Putamen (tissue), 1 donor: ENCODE measurements at regions not wholly inside any gene's neighbourhood (a gene's known extent, or its start where the extent isn't known, plus 50 kb on each side); places are given as distances from the start of the nearest gene placed in this dataset.
"Not testable (repeated sequence)": the region's sequence is repeated elsewhere in the genome, so short reads cannot be mapped to it uniquely, and the experiment has no call there.

ENCODE experiments used
- DNase-seq: peaks from one replicate; pipeline ENCODE4 v3.0.0-alpha.2; 2016; ENCODE audit warnings: low spot score

DNA sequence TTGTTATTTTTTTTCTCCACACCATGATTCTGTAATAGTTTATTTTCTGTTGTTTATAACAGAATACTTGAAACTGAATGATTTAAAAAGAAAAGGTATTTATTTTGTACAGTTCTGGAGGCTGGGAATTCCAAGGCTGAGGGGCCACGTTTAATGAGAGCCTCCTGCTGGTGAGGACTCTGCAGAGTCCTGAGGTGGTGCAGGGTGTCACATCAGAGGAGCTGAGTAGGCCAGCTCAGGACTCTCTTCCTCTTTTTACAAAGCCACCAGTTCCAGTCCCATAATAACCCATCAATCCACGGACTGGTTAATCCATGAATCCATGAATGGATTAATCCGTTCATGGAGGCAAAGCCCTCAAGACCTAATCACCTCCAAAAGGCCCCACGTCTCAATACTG, 71.6 kb downstream of the TFAP2A start:
- no peak for DNase-seq

DNA sequence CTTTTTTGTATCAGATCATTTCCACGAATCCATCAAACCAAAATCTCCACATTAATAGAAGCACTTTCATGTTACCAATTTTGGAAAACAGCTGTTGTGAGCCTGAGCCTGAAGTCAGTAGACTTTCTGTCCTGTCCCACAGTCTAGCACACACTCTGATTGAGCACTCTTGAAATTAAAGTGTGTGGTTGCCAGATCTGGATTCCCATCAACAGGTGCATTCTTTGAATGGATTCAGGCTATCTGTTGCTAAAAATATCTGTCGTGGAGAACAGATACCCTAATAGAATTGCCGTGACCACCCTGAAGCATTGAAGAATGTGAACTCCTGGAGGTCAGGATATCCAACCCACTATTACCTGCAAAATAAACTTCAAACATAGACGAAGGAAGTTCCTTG, 73.3 kb downstream of the TFAP2A start:
- no peak for DNase-seq

DNA sequence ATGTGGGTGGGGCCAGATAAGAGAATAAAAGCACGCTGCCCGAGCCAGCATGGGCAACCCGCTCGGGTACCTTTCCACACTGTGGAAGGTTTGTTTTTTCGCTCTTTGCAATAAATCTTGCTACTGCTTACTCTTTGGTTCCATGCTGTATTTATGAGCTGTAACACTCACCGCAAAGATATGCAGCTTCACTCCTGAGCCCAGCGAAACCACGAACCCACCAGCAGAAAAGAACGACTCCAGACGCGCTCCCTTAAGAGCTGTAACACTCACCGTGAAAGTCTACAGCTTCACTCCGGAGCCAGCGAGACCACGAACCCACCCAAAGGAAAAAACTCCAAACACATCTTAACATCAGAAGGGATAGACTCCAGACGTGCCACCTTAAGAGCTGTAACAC, 76.7 kb downstream of the TFAP2A start:
- no peak for DNase-seq

DNA sequence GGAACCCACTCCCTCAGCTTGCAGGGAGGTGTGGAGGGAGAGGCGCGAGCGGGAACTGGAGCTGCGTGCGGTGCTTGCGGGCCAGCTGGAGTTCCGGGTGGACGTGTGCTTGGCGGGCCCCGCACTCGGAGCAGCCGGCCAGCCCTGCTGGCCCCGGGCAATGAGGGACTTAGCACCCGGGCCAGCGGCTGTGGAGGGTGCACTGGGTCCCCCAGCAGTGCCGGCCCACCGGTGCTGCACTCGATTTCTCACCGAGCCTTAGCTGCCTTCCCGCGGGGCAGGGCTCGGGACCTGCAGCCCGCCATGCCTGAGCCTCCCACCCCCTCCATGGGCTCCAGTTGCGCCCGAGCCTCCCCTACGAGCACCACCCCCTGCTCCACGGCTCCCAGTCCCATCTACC, 77.5 kb downstream of the TFAP2A start:
- not testable (repeated sequence) for DNase-seq

DNA sequence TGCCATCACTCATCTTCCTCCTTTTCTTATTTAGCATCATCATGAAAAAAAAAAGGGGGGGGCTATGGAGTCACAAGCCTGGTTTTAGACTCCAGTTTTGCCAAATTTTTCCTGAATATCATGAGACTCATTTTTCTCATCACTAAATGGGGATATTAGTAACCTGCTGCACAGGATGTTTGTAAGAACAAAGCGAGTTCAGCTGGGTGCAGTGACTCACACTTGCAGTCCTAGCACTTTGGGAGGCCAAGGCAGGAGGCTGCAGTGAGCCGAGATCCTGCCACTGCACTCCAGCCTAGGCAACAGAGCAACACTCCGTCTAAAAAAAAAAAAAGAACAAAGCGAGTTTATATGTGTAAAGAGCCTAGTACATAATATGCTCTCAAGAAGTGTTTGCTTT, 82.8 kb downstream of the TFAP2A start:
- DNase-seq, result no peak

DNA sequence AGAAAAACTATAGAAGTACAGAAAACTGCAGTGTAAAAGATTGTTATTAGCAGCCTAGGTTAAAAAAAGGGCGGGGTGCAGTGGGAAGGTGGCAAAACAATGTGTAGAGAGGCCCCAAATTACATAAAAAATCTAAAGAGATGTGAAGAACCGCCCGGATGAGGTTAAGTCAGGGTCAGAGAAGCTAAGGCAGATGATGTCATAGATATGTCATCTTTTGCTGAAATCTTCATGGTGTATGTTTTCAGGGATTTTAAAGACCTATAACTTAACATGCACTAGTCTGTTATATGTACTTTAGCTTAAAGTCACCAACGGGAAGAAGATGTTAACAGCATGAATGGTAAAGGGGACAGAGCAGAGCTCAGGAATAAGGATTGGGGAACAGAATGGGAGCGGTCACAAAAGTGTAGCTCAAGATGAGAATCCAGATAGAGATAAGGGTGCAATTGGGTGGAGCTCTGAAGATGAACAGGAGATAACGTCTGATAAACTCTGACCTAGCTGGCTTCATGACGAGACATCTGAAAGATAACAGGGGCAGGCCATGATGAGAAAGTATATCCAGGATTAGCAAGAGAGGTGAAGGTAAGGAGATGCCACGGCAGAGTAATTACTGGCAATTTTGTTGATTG, 83.4 kb downstream of the TFAP2A start:
- DNase-seq, result no peak

DNA sequence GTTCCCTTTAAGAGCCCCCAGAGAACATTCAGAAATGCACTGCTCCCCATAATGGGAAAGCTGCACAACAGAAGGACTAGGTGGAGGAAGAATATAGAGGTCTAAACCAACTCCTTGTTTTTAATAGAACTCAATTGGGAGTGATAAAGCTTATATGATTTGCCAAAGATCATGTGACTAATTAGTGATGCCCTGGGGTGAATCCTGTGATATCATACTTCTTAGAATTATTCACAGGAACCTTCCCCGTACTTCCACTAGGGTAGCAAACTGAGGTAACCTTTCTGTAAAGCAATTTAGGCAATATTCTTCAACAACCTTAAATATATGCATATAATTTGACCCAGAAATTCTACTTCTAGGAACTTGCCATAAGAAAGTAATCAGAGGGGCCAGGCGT, 84.4 kb downstream of the TFAP2A start:
- DNase-seq, result no peak

DNA sequence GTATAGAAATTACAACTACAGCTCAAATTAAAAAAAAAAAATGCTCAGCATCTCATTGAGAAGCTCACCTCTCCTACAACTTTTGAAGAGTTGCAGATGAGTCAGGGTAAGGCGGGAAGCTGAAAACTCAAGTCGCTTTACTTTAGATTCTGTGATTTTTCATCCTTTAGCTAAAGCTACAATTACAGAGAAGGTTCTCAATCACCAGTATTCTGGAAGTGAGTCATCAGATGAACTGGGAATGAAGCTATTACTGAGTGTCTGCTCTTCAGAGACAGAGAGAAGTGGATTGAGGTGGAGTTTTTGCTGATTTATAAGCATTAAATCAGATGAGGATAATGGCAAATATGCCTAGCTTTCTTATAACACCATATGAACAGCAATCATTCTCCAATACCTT, 91.9 kb downstream of the TFAP2A start:
- peak; percentile 31 for DNase-seq

DNA sequence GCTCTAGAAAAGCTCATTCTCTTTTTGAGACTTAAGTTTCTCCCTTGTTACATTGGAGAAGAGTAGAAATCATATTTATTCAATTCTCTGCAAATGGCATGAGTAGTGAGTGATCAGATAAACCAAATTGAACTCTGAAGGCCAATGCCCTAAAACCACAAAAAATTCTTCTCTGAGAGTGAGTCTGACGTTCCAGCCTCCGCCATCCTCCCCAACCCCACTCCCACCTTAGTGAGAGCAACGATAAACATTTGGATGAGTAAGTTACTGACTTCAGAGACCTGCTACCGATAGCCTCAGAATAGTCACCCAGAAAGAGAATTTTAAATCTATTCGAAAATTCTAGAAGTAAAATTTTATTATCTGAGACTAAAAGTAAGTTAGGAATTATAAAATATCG, 94.6 kb downstream of the TFAP2A start:
- no peak for DNase-seq

DNA sequence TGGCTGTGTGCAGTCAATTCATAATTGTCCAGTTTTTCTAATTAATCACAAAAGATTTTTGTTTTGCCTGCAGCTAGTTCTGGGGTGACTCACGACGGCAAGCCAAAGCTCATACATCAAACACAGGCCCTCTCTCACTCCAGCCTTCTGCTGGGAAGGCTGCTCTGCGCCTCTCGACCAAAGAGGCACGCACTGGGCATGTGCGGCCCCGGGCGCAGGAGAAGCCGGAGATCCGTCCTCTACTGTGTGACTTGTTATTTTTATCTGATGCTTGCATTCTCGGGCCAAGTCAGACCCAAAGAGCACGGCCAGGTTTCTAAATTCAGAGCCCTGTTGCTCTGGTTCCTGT, 98.5 kb downstream of the TFAP2A start:
- peak; percentile 89 for DNase-seq

DNA sequence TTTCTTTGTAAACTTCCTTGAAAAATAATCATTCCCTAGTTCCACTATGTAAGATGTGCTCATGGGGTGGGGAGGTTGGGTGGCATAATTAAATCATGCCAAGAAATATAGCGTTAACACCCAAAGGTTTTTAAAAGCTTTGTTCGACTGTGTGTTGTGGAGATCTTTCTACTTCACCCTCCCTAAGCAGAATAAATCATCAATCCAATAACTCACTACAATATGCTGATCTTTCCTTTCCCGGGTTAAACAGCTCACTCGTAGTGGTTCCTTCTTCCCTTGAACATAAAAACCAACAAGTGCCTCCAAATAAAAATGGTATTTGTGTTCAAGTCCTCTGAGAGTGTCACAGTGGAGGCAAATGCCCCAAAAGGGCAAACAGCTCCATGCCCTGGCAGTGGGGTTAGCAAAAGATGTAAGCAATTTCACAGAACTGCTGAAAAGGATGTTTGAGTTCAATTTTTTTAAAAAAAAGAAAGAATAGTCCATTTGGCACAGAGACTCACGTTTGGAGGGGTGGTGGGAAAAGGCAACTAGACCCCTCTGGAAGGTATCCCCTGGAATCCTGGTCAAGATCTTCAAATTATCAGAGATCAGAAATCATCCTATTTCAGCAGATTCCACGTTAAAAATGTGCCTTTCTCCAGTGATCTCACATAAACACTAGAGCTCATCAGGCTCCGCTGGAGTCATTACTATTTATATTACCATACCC, 99.1 kb downstream of the TFAP2A start:
- peak; percentile 26 for DNase-seq

DNA sequence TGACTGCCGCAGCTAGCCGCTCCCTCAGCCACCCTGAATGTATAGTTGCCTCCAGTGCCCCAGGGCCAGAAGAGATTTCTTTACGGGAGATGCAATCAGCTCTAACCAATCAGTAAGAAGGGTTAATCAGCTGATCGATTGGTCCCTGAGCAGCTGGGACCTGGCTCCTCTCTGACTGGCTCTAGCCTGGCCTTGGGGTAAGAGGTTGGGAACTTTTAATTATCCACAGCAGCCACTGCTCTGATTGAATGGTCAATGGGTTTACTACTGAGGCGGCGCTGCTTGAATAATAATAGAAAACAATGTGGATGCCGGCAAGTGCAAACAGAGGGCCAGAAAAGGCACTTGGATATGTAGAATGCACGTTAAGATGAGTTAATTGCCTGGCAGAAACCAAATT, 99.8 kb downstream of the TFAP2A start:
- no peak for DNase-seq

DNA sequence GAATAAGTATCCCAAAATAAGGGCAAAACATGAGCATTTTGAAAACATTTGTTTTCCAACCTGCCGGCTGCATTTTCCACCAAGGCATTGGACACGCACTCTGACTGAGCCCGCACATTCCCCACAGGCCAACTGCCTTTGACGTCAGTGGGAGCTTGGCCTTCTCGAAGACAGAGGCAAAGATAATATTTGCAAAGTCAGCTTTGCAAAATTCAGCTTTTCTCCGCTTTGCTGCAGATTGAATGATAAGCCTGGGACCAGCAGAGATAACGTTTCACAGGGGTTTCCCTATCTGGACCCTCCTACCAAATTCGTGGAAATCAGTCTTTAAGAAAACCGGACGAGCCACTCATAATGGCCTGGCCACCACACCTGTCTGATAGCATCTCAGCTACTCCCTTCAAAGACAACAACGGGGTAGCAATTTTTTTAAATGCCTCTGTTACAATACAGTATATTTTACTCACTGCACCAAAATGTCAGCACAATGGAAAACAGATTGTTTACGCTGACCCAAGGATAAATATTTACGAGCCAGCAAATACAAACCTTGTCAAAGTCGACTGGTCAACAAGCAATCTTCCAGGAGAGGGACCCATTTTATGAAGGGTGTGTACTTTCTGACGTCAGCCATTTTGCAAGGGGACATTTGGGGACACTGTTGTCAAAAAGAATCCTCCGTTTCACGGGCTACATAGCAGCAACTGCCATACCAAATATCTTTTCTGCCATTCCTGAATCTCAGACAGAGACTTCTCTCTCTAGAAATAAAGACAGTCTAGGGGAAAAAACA, 100.5 kb downstream of the TFAP2A start:
- DNase-seq, result no peak

DNA sequence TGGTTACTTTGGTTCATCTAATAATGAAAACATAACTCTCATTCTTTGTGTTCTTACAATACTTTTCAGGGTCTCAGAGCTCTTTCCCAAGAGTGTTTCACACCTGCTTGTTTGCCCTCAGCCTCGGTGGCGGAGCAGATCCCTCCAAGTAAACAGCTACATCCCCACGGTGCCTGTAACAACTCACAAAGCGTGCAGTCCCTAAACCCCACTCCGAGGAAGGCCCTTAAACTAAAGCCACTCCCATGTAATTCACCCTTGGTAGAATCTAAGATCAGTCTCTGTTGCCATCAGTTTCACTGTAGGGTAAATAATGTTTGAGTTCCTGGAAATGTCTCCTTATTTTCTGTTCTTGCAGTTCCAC, 101.1 kb downstream of the TFAP2A start:
- DNase-seq, result no peak

DNA sequence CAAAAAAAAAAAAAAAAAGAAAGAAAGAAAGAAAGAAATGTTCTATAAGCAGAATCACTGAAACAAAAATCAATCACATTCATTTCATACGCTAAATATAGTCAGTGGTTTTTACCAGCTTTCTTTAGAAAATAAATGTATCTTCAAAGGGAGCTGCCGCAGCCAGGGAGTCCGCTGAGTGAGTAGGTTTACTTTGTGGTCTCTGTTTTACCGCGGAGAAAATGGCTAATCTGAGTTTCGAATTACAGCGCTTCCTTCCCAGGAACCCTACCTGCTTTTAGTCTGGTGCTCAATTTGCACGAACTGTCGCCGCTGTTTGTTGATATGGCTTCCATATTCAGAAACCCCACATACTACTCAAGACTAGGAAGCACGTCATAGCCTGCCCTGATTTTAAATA, 102.4 kb downstream of the TFAP2A start:
- DNase-seq, result no peak

DNA sequence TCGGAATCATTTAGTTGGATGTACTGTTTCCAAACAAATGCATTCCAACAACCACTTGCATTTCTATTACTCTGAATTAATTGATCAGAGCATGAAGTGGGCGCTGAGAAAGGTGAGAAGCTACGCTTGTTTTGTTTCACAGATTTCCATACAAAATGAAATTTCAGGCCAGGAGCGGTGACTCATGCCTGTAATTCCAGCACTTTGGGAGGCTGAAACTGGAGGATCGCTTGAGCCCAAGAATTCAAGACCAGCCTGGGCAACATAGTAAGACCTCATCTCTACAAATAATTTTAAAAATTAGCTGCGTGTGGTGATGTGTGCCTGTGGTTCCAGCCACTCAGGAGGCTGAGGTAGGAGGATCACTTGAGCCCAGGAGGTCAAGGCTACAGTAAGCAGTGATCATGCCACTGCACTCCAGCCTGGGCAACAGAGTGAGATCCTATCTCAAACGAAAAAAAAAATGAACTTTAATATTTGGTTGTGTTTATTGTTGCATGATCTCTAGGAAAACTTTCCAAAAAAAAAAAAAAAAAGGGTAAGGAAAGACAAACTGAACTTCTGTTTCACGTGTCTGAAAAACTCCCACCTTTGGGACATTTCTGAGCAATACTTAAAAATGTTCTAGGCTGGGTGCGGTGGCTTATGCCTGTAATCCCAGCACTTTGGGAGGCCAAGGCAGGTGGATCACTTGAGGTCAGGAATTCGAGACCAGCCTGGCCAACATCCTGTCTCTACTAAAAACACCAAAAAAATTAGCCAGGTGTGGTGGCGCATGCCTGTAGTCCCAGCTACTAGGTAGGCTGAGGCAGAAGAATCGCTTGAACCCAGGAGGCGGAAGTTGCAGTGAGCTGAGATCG, 103.1 kb downstream of the TFAP2A start:
- not testable (repeated sequence) for DNase-seq

DNA sequence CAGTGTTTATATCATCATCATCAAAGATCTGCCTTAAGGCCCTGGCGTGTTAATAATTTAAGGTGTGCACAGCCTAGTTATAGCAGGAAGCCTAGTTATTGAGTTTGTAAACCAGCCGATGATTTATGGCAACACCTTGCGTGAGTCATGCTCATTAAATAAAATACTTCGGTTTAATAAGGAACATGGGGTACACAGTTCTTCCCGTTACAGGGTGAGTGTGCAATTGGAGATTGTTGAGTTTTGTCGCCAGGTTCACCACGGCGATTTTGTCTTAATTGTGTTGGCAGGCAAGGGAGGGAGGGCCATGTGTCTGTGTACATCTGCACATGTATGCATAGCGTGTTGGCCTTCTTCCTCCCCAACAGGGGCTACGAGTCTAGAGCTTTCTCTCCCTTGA, 104.0 kb downstream of the TFAP2A start:
- no peak for DNase-seq

DNA sequence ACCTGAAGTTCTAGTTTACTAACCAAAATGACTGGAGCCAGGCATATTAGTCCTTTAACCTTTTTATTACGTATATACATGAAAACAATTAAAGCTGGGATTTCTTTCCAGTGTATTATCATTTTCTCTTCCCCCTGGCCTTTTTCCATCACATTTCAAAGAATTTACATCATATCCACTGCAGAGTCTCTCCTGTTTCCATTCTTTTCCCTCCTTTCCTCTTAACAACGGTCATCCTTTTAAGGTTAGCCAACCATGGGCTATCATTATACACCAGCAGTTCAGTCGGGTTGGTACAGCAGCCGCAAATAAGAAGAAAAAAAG, 104.6 kb downstream of the TFAP2A start:
- no peak for DNase-seq

DNA sequence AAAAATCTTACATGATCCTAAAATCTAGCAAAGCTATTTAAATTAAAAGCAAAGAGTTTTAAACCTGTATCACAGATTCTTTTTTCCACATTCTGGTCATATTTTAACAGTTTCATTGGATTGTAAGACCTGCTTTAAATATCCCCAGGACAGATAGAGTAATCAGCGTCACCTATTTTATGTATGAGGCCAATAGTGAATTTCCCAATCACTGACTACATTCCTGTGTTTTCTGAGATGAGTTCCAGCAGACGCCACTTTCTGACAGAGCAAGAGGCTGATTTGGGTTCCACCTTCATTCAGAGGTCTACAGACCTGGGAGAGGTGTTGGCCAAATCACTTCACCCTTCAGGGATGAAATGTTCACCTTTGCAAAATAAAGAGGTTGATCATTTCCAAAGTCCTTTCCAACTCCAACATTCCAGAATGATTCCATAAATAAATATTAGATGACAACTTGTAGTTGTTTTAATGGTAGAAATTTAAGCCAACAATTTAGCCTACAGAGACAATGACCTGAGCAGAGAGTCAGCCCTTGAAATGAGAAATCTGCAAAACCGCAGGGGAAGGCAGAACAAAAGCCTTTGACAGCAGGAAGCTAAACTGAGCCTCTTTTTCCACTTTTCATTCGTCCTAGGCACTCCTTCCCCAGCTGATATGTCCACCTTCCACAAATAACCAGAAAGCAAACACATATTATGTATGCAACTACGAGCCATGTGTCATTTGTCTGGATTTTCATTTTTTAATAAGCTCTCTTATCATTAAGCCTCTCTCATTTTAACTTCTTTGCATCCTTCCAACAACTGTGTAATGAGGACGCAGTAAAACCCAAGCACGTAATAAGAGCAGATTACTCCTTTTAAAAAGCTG, 105.2 kb downstream of the TFAP2A start:
- DNase-seq, result no peak

DNA sequence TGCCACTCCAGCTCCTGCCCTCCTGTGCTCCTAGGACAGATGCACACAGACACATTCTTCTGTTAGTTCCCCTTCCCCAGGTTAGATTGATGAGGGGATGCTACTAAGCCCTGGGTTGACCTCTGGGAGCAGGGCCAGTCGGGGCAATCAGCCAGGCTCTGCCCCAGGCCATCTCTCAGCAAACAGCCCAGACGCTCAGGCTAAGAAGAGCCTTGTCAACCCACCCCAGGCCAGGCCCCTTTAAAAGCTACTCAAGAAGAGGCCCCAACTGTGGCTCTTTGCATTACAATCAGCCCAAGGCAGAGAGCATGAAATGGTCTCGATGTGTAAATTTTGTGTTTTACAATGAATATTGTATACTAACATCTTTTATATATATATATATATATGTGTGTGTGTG, 107.4 kb downstream of the TFAP2A start:
- DNase-seq, result no peak

DNA sequence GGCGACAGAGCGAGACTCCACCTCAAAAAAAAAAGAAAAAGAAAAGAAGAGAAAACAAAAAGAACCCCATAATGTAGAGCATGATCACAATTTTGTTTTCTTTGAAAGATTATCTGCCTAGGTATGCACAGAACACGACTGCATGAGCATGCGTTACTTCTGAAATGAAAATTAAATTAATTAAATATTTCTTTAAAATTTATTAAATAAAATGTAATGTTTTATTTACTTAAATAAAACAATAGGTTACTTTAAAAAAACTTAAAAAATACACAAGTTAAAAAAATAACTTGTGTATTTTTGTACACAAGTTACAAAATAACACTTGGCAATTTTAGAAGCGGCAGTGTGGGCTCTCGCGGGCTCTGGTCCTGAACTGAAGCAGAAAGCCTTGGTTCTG, 107.8 kb downstream of the TFAP2A start:
- DNase-seq, result no peak
